ENCODE measurements at regions not wholly inside any gene's neighbourhood (a gene's known extent, or its start where the extent isn't known, plus 50 kb on each side); places are given as distances from the start of the nearest gene placed in this dataset.

- no peak for TF ChIP-seq POLR2AphosphoS5 (IDR thresholded peaks at IDR 0.05; ENCODE audit: low read depth, low read length)
- TF ChIP-seq TAF1 (IDR thresholded peaks at IDR 0.05; ENCODE audit: borderline replicate concordance, insufficient read depth, low read length) = no peak
- no peak for TF ChIP-seq SIN3A (IDR thresholded peaks at IDR 0.05; ENCODE audit: borderline replicate concordance, insufficient read depth, low read length)
- TF ChIP-seq REST (IDR thresholded peaks at IDR 0.05; ENCODE audit: insufficient read depth in 1 of 2, low read depth in 2 of 2, low read length in 2 of 2) = no peak
- TF ChIP-seq FOXP2 (optimal IDR thresholded peaks at IDR 0.05; ENCODE audit: borderline replicate concordance, extremely low read depth, extremely low read length, insufficient read depth) = no peak
Observed at GRCh38 chr16:64403352-64403751, 718.5 kb downstream of the CDH11 start.

All from PFSK-1 (cell line).